CD14-positive monocyte (primary cell): ENCODE measurements at regions not wholly inside any gene's neighbourhood (a gene's known extent, or its start where the extent isn't known, plus 50 kb on each side); places are given as distances from the start of the nearest gene placed in this dataset.

Experiments used
- DNase-seq, 3 donors: peaks; one replicate each; pipeline ENCODE4 v3.0.0-alpha.2; 2011 to 2022
- H2AFZ ChIP-seq: 2 replicates; pipeline ENCODE4 v1.6.0; 2012; ENCODE audit warnings: mild to moderate bottlenecking, low read depth, low read length, inconsistent platforms; ENCODE audit not compliant: insufficient read depth, poor library complexity, severe bottlenecking
- H3K27ac ChIP-seq, 2 donors: 1 replicate in 1 of 2; 2 replicates in 1 of 2; pipeline ENCODE4 v1.5.1; 2012 to 2013; ENCODE audit warnings: low read length in 2 of 2, control low read depth in 1 of 2, inconsistent platforms in 1 of 2, low read depth in 1 of 2, mild to moderate bottlenecking in 1 of 2
- H3K27me3 ChIP-seq, 2 donors: one replicate each; pipeline versions ENCODE4 v1.6.0 to v1.6.1; 2011 to 2013; ENCODE audit warnings: low read length in 2 of 2; ENCODE audit not compliant: control insufficient read depth in 2 of 2, insufficient read depth in 2 of 2
- H3K36me3 ChIP-seq, 2 donors: replicated peaks in 1 of 2; 1 replicate in 1 of 2; 2 replicates in 1 of 2; pipeline versions ENCODE4 v1.5.1 to v1.6.1; 2012 to 2013; ENCODE audit warnings: low read length in 2 of 2, control low read depth in 1 of 2, inconsistent platforms in 1 of 2, mild to moderate bottlenecking in 1 of 2; ENCODE audit not compliant: insufficient read depth in 2 of 2, control insufficient read depth in 1 of 2
- H3K4me1 ChIP-seq, 2 donors: 1 replicate in 1 of 2; 2 replicates in 1 of 2; pipeline versions ENCODE4 v1.5.1 to v1.6.1; 2012 to 2013; ENCODE audit warnings: low read length in 2 of 2, control low read depth in 1 of 2, inconsistent platforms in 1 of 2, mild to moderate bottlenecking in 1 of 2, moderate library complexity in 1 of 2; ENCODE audit not compliant: insufficient read depth in 2 of 2, control insufficient read depth in 1 of 2
- H3K4me2 ChIP-seq: replicated peaks from 2 replicates; pipeline ENCODE3; 2012; ENCODE audit warnings: low read length, moderate library complexity, mild to moderate bottlenecking; ENCODE audit not compliant: poor library complexity, severe bottlenecking; ENCODE audit errors: extremely low read depth
- H3K4me3 ChIP-seq, 3 experiments: fragments of 200-600 bp in 1 of 3; sonication (generic) in 1 of 3; replicated peaks in 1 of 3; 1 replicate in 2 of 3; 2 replicates in 1 of 3; pipeline ENCODE4 v1.5.1; 2011 to 2013; ENCODE audit warnings: low read length in 3 of 3, mild to moderate bottlenecking in 3 of 3, control low read depth in 2 of 3, low read depth in 2 of 3, inconsistent platforms in 1 of 3, moderate library complexity in 1 of 3
- H3K79me2 ChIP-seq: 2 replicates; pipeline ENCODE4 v1.6.0; 2012; ENCODE audit warnings: mild to moderate bottlenecking, control low read depth, inconsistent platforms, low read length, moderate library complexity; ENCODE audit not compliant: insufficient read depth
- H3K9ac ChIP-seq: 2 replicates; pipeline ENCODE4 v1.6.0; 2017; ENCODE audit warnings: low read length, mild to moderate bottlenecking; ENCODE audit not compliant: insufficient read depth, poor library complexity, severe bottlenecking
- H3K9me3 ChIP-seq, 2 donors: replicated peaks in 1 of 2; 1 replicate in 1 of 2; 2 replicates in 1 of 2; pipeline versions ENCODE4 v1.5.1 to v1.6.1; 2012 to 2013; ENCODE audit warnings: low read length in 2 of 2, control low read depth in 1 of 2; ENCODE audit not compliant: control insufficient read depth in 1 of 2, insufficient read depth in 1 of 2
- H4K20me1 ChIP-seq: 2 replicates; pipeline ENCODE4 v1.6.0; 2012; ENCODE audit warnings: mild to moderate bottlenecking, low read length, control low read depth, moderate library complexity; ENCODE audit not compliant: insufficient read depth
- H3K27ac Mint-ChIP-seq, 7 donors: one replicate each; pipeline ENCODE4 v1.8.0; 2020; ENCODE audit warnings: mild to moderate bottlenecking in 7 of 7, mixed read lengths in 7 of 7, moderate library complexity in 6 of 7, inconsistent platforms in 2 of 7
- H3K27me3 Mint-ChIP-seq, 3 donors: one replicate each; pipeline ENCODE4 v1.8.0; 2021 to 2022; ENCODE audit warnings: low read depth in 3 of 3, mild to moderate bottlenecking in 3 of 3, mixed read lengths in 3 of 3, moderate library complexity in 3 of 3, inconsistent platforms in 1 of 3
- H3K36me3 Mint-ChIP-seq, 2 donors: one replicate each; pipeline ENCODE4 v1.8.0; 2020; ENCODE audit warnings: mixed read lengths in 2 of 2, inconsistent platforms in 1 of 2, mild to moderate bottlenecking in 1 of 2
- H3K4me1 Mint-ChIP-seq: one replicate; pipeline ENCODE4 v1.8.0; 2020; ENCODE audit warnings: mild to moderate bottlenecking, mixed read lengths
- H3K4me3 Mint-ChIP-seq, 2 donors: one replicate each; pipeline ENCODE4 v1.8.0; 2020; ENCODE audit warnings: mild to moderate bottlenecking in 2 of 2, mixed read lengths in 2 of 2, moderate library complexity in 1 of 2
- H3K9me3 Mint-ChIP-seq, 7 donors: one replicate each; pipeline ENCODE4 v1.8.0; 2020 to 2022; ENCODE audit warnings: mixed read lengths in 7 of 7, mild to moderate bottlenecking in 6 of 7, moderate library complexity in 6 of 7, inconsistent platforms in 2 of 7
- CTCF ChIP-seq: fragments of 200-600 bp; IDR thresholded peaks from one replicate; pipeline ENCODE4 v1.8.0; 2022; ENCODE audit warnings: antibody characterized with exemption, mild to moderate bottlenecking
- WGBS: methylation state at CpG from one replicate; pipeline ENCODE4 v1.1.5; 2013; ENCODE audit warnings: missing lambda C conversion rate; ENCODE audit not compliant: insufficient coverage; 5-methylcytosine and 5-hydroxymethylcytosine counted together
- intact Hi-C, 2 donors: fragments of 100-400 bp; cut with micrococcal nuclease; formaldehyde crosslinking; loops; one replicate each; pipeline versions ENCODE4 v1.15.0 to v1.15.1; 2023

- WGBS: no CpG with 5 or more reads among the region's 2 CpGs
Measured at GRCh38 chr2:189273734-189274133, 94.2 kb upstream of the COL5A2 start.

GRCh38 chr2:189274361-189274760 lies 94.8 kb upstream of the COL5A2 start:
- Mint-ChIP-seq H3K36me3 (no peaks in the 10 kb centered on the region), H3K27ac (no peak overlapping the region), H3K4me3 (no peak overlapping the region), H3K27me3 (peaks cover 0 to 2% (median 0%) of the 10 kb centered on the region in 3 donors), H3K9me3 (peaks cover 0 to 7% (median 4%) of the 10 kb centered on the region in 7 donors), H3K4me1 (no peaks in the 10 kb centered on the region)
- Histone ChIP-seq H3K79me2 (no peaks in the 10 kb centered on the region), H3K4me1 (no peaks in the 10 kb centered on the region), H3K4me2 (no peak overlapping the region), H3K9ac (no peak overlapping the region), H3K36me3 (no peaks in the 10 kb centered on the region), H3K27me3 (no peaks in the 10 kb centered on the region), H2AFZ (no peak overlapping the region), H3K27ac (no peak overlapping the region), H4K20me1 (no peaks in the 10 kb centered on the region), H3K4me3 (no peak overlapping the region), H3K9me3 (no peaks in the 10 kb centered on the region)
- intact Hi-C loops: no loop called here
- no peak for DNase-seq
- no peak for TF ChIP-seq CTCF

More at GRCh38 chr2:189273734-189274133, 94.2 kb upstream of the COL5A2 start:
- H3K27ac Mint-ChIP-seq: no peak overlapping the region
- no peak for DNase-seq
- H3K4me1 Mint-ChIP-seq: no peaks in the 10 kb centered on the region
- peaks cover 0 to under 1% (median 0%) of the 10 kb centered on the region in 3 donors for H3K27me3 Mint-ChIP-seq
- Histone ChIP-seq H3K4me2 (no peak overlapping the region), H4K20me1 (no peaks in the 10 kb centered on the region), H3K4me1 (no peaks in the 10 kb centered on the region), H3K4me3 (no peak overlapping the region), H3K9ac (no peak overlapping the region), H3K27me3 (no peaks in the 10 kb centered on the region), H3K27ac (no peak overlapping the region), H3K9me3 (no peaks in the 10 kb centered on the region), H3K79me2 (no peaks in the 10 kb centered on the region), H2AFZ (no peak overlapping the region), H3K36me3 (no peaks in the 10 kb centered on the region)
- no peaks in the 10 kb centered on the region for H3K36me3 Mint-ChIP-seq
- H3K9me3 Mint-ChIP-seq: peaks cover 0 to 7% (median 4%) of the 10 kb centered on the region in 7 donors
- no peak overlapping the region for H3K4me3 Mint-ChIP-seq
- intact Hi-C loops: no loop called here
- no peak for TF ChIP-seq CTCF
